Transverse colon (tissue), 4 donors: ENCODE measurements at regions not wholly inside any gene's neighbourhood (a gene's known extent, or its start where the extent isn't known, plus 50 kb on each side); places are given as distances from the start of the nearest gene placed in this dataset.

Experiments
- DNase-seq: peaks from one replicate; pipeline ENCODE4 v3.0.0-alpha.2; 2019
- H3K27ac ChIP-seq, 4 donors: fragments of 200-600 bp; sonication (generic); 2 replicates each; pipeline ENCODE4 v1.5.1; 2016 to 2018; ENCODE audit warnings: inconsistent platforms in 4 of 4
- H3K27me3 ChIP-seq: fragments of 200-600 bp; sonication (generic); 2 replicates; pipeline ENCODE4 v1.5.1; 2017; ENCODE audit warnings: inconsistent platforms
- H3K36me3 ChIP-seq, 4 donors: fragments of 200-600 bp; sonication (generic); 2 replicates each; pipeline ENCODE4 v1.5.1; 2017 to 2019; ENCODE audit warnings: inconsistent platforms in 4 of 4
- H3K4me1 ChIP-seq, 4 donors: fragments of 200-600 bp; sonication (generic); 2 replicates each; pipeline ENCODE4 v1.5.1; 2017 to 2020; ENCODE audit warnings: inconsistent platforms in 4 of 4
- H3K4me3 ChIP-seq, 4 donors: fragments of 200-600 bp; sonication (generic); 1 replicate in 1 of 4; 2 replicates in 3 of 4; pipeline versions ENCODE4 v1.5.1 to v1.6.1; 2017 to 2019; ENCODE audit warnings: inconsistent platforms in 4 of 4
- H3K9me3 ChIP-seq, 2 donors: fragments of 200-600 bp; sonication (generic); 2 replicates each; pipeline ENCODE4 v1.5.1; 2017 to 2019; ENCODE audit warnings: inconsistent platforms in 2 of 2
- EP300 ChIP-seq: sonication (generic); formaldehyde crosslinking; IDR thresholded peaks from one replicate; pipeline ENCODE4 v1.6.1; 2017; ENCODE audit warnings: antibody characterized with exemption, low read depth
- POLR2A ChIP-seq: fragments of 450-650 bp; IDR thresholded peaks from one replicate; pipeline ENCODE4 v1.6.1; 2016; ENCODE audit warnings: antibody characterized with exemption, mild to moderate bottlenecking, moderate library complexity
- POLR2AphosphoS5 ChIP-seq, 3 donors: sonication (generic); formaldehyde crosslinking; IDR thresholded peaks; one replicate each; pipeline ENCODE4 v1.6.1; 2016; ENCODE audit warnings: antibody characterized with exemption in 3 of 3
- WGBS, 2 donors: methylation state at CpG; one replicate each; pipeline ENCODE4 v1.1.5; 2018; ENCODE audit warnings: low coverage in 1 of 2; 5-methylcytosine and 5-hydroxymethylcytosine counted together
- in situ Hi-C, 4 donors: fragments of 200-750 bp; cut with MboI; loops; one replicate each; pipeline versions ENCODE4 v1.15.0 to v1.15.1; 2017; ENCODE audit warnings: low sequenced_read_pairs in 3 of 4, low pct_ligation_motif_present in 1 of 4, low pct_unique_long_range_greater_than_20kb in 1 of 4
- intact Hi-C: fragments of 100-400 bp; cut with DNase I; formaldehyde crosslinking; loops from one replicate; pipeline ENCODE4 v1.15.1; 2023; ENCODE audit warnings: low total_unique reads
- TF ChIP-seq, protein P1 (sequence below), 5 experiments: fragments of 200-600 bp in 3 of 5; fragments of 450-650 bp in 2 of 5; sonication (generic) in 3 of 5; IDR thresholded peaks; 1 replicate in 2 of 5; 2 replicates in 3 of 5; pipeline ENCODE4 v1.5.1; 2016 to 2017; ENCODE audit warnings: antibody characterized with exemption in 5 of 5, inconsistent platforms in 3 of 5, mild to moderate bottlenecking in 2 of 5, moderate library complexity in 1 of 5

- in situ Hi-C loops (no loop called here), intact Hi-C loops (no loop called here)
- H3K4me1 ChIP-seq = no peaks in the 10 kb centered on the region
- H3K27ac ChIP-seq = no peak overlapping the region
- TF ChIP-seq EP300 = no peak
- TF ChIP-seq, protein P1, sequence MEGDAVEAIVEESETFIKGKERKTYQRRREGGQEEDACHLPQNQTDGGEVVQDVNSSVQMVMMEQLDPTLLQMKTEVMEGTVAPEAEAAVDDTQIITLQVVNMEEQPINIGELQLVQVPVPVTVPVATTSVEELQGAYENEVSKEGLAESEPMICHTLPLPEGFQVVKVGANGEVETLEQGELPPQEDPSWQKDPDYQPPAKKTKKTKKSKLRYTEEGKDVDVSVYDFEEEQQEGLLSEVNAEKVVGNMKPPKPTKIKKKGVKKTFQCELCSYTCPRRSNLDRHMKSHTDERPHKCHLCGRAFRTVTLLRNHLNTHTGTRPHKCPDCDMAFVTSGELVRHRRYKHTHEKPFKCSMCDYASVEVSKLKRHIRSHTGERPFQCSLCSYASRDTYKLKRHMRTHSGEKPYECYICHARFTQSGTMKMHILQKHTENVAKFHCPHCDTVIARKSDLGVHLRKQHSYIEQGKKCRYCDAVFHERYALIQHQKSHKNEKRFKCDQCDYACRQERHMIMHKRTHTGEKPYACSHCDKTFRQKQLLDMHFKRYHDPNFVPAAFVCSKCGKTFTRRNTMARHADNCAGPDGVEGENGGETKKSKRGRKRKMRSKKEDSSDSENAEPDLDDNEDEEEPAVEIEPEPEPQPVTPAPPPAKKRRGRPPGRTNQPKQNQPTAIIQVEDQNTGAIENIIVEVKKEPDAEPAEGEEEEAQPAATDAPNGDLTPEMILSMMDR (IDR thresholded peaks at IDR 0.05) = no peak
- TF ChIP-seq POLR2A = no peak
- no peak for TF ChIP-seq POLR2AphosphoS5 (IDR thresholded peaks at IDR 0.05)
- H3K9me3 ChIP-seq = no peaks in the 10 kb centered on the region
- no peak for DNase-seq
- no peaks in the 10 kb centered on the region for H3K36me3 ChIP-seq
- no peak overlapping the region for H3K4me3 ChIP-seq
- 75 to 80% methylated on average over 3 of the region's 3 CpGs for WGBS, 2 donors
- no peaks in the 10 kb centered on the region for H3K27me3 ChIP-seq
Measured at GRCh38 chr15:95658799-95659198, 671.7 kb upstream of the NR2F2 start.

GRCh38 chr15:95659656-95660055 lies 670.8 kb upstream of the NR2F2 start:
- no peak for DNase-seq
- intact Hi-C loops (no loop called here), in situ Hi-C loops (no loop called here)
- Histone ChIP-seq H3K4me3 (no peak overlapping the region), H3K9me3 (no peaks in the 10 kb centered on the region), H3K27me3 (no peaks in the 10 kb centered on the region), H3K36me3 (no peaks in the 10 kb centered on the region), H3K27ac (no peak overlapping the region), H3K4me1 (no peaks in the 10 kb centered on the region)
- TF ChIP-seq, protein P1 (IDR thresholded peaks at IDR 0.05) = no peak
- no peak for TF ChIP-seq POLR2A
- TF ChIP-seq EP300 = no peak
- TF ChIP-seq POLR2AphosphoS5 (IDR thresholded peaks at IDR 0.05) = no peak
- 62 to 76% methylated on average over 7 to 11 of the region's 11 CpGs for WGBS, 2 donors

GRCh38 chr15:95662638-95663037 lies 667.9 kb upstream of the NR2F2 start:
- intact Hi-C loops = no loop called here
- H3K36me3 ChIP-seq = no peaks in the 10 kb centered on the region
- 58 to 80% methylated on average over 1 of the region's 1 CpG for WGBS, 2 donors
- in situ Hi-C loops = no loop called here
- no peaks in the 10 kb centered on the region for H3K9me3 ChIP-seq
- no peaks in the 10 kb centered on the region for H3K27me3 ChIP-seq
- H3K4me1 ChIP-seq = no peaks in the 10 kb centered on the region
- DNase-seq = no peak
- no peak for TF ChIP-seq POLR2AphosphoS5 (IDR thresholded peaks at IDR 0.05)
- TF ChIP-seq, protein P1 (IDR thresholded peaks at IDR 0.05) = no peak
- no peak for TF ChIP-seq EP300
- TF ChIP-seq POLR2A = no peak
- no peak overlapping the region for H3K27ac ChIP-seq
- no peak overlapping the region for H3K4me3 ChIP-seq

DNA sequence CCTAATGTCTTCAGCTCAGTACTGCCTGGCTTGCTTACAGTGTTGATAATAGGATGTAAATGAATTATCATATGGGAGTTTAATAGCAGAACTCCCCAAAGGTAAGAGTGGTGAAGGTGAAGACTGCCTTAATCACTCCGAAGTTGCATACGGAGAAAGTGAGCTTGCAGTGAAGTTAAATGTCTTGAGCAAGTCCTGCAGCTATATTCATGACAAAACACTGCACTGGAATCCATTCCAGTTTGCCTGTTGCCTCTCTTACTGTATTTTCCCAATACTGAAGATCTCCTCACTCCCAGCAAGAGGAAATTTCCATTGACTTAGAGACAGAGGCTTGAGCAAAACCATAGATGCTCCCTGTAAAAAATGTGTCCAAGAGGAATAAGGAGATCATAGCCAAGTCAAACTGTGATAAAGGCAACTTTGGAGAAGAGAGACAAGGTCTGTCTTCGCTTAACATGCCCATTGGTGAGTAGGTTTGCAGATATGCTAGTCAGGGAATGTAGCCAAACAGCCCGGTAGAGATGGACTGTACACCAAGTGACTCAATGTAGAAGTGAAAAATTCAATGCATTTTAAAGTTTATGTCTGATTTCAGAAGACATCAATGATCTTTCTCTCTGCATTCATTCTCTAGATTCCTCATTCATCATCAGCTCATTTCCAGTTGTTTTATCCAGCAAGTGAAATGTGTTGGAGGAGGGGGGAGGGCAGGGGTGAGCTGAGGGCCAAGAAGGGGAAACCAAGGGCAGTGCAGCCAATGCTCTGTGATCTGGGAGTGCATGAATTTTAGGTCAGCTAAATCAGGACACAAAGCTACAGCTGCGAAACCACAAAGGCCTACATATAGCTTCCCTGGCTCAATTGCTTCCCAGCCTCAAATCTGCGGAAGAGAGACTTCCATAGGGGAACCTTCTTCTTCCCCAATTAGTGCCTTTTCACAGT lies 667.1 kb upstream of the NR2F2 start:
- H3K4me1 ChIP-seq = no peaks in the 10 kb centered on the region
- WGBS, 2 donors = 73 to 78% methylated on average over 3 to 6 of the region's 6 CpGs
- in situ Hi-C loops = no loop called here
- TF ChIP-seq POLR2A = no peak
- no peak for TF ChIP-seq EP300
- TF ChIP-seq, protein P1 (IDR thresholded peaks at IDR 0.05) = no peak
- TF ChIP-seq POLR2AphosphoS5 (IDR thresholded peaks at IDR 0.05) = no peak
- no peak overlapping the region for H3K4me3 ChIP-seq
- no peaks in the 10 kb centered on the region for H3K27me3 ChIP-seq
- no peak for DNase-seq
- H3K9me3 ChIP-seq = no peaks in the 10 kb centered on the region
- no peak overlapping the region for H3K27ac ChIP-seq
- intact Hi-C loops = no loop called here
- no peaks in the 10 kb centered on the region for H3K36me3 ChIP-seq
